ENCODE measurements at regions not wholly inside any gene's neighbourhood (a gene's known extent, or its start where the extent isn't known, plus 50 kb on each side); places are given as distances from the start of the nearest gene placed in this dataset.
"Not testable (repeated sequence)": the region's sequence is repeated elsewhere in the genome, so short reads cannot be mapped to it uniquely, and the experiment has no call there.

- DNase-seq (ENCODE audit: low read depth) (no peak), FAIRE-seq (peak; percentile 13)
- Histone ChIP-seq H3K27ac (ENCODE audit: low read depth, low read length) (no peak overlapping the region), H3K4me1 (ENCODE audit: insufficient read depth, low read length) (no peaks in the 10 kb centered on the region), H3K4me2 (ENCODE audit: low read length) (no peak overlapping the region), H2AFZ (ENCODE audit: low read depth, low read length) (no peak overlapping the region), H3K4me3 (ENCODE audit: insufficient read depth, low read depth, low read length) (no peak overlapping the region), H3K27me3 (ENCODE audit: insufficient read depth, low read length) (no peaks in the 10 kb centered on the region), H3K9me3 (ENCODE audit: insufficient read depth, low read depth, low read length) (no peaks in the 10 kb centered on the region), H3K79me2 (ENCODE audit: insufficient read depth, low read length) (no peaks in the 10 kb centered on the region), H3K36me3 (ENCODE audit: insufficient read depth, low read length) (no peaks in the 10 kb centered on the region), H3K9ac (ENCODE audit: low read length) (no peak overlapping the region), H4K20me1 (ENCODE audit: insufficient read depth, low read length) (no peaks in the 10 kb centered on the region)
- no peaks in the 10 kb centered on the region for H3K4me1 Mint-ChIP-seq (ENCODE audit: low read depth, unreplicated experiment)
- no peaks in the 10 kb centered on the region for H3K27me3 Mint-ChIP-seq (ENCODE audit: low read depth, unreplicated experiment)
- no peaks in the 10 kb centered on the region for H3K9me3 Mint-ChIP-seq (ENCODE audit: unreplicated experiment)
- TF ChIP-seq EZH2 (IDR thresholded peaks at IDR 0.05; ENCODE audit: insufficient read depth, low read length) (no peak), CTCF (IDR thresholded peaks at IDR 0.05; ENCODE audit: insufficient read depth, low read depth, low read length) (no peak)
- no peak overlapping the region for H3K27ac Mint-ChIP-seq (ENCODE audit: unreplicated experiment)
- H3K36me3 Mint-ChIP-seq (ENCODE audit: low read depth, unreplicated experiment) = no peaks in the 10 kb centered on the region
- H3K4me3 Mint-ChIP-seq (ENCODE audit: unreplicated experiment) = no peak overlapping the region
These were observed 609.2 kb downstream of the PSAT1 start for GRCh38 chr9:78905986-78906755.

- no peaks in the 10 kb centered on the region for H4K20me1 ChIP-seq (ENCODE audit: insufficient read depth, low read length)
- H3K4me1 ChIP-seq (ENCODE audit: insufficient read depth, low read length) = no peaks in the 10 kb centered on the region
- H3K36me3 Mint-ChIP-seq (ENCODE audit: low read depth, unreplicated experiment) = no peaks in the 10 kb centered on the region
- H3K36me3 ChIP-seq (ENCODE audit: insufficient read depth, low read length) = no peaks in the 10 kb centered on the region
- no peaks in the 10 kb centered on the region for H3K9me3 ChIP-seq (ENCODE audit: insufficient read depth, low read depth, low read length)
- no peaks in the 10 kb centered on the region for H3K27me3 Mint-ChIP-seq (ENCODE audit: low read depth, unreplicated experiment)
- no peak overlapping the region for H2AFZ ChIP-seq (ENCODE audit: low read depth, low read length)
- FAIRE-seq = no peak
- DNase-seq (ENCODE audit: low read depth) = peak; percentile 52
- no peaks in the 10 kb centered on the region for H3K27me3 ChIP-seq (ENCODE audit: insufficient read depth, low read length)
- H3K4me3 Mint-ChIP-seq (ENCODE audit: unreplicated experiment) = no peak overlapping the region
- H3K27ac ChIP-seq (ENCODE audit: low read depth, low read length) = no peak overlapping the region
- TF ChIP-seq EZH2 (IDR thresholded peaks at IDR 0.05; ENCODE audit: insufficient read depth, low read length) (no peak), CTCF (IDR thresholded peaks at IDR 0.05; ENCODE audit: insufficient read depth, low read depth, low read length) (no peak)
- H3K4me1 Mint-ChIP-seq (ENCODE audit: low read depth, unreplicated experiment) = no peaks in the 10 kb centered on the region
- no peak overlapping the region for H3K4me3 ChIP-seq (ENCODE audit: insufficient read depth, low read depth, low read length)
- no peak overlapping the region for H3K9ac ChIP-seq (ENCODE audit: low read length)
- no peaks in the 10 kb centered on the region for H3K9me3 Mint-ChIP-seq (ENCODE audit: unreplicated experiment)
- no peak overlapping the region for H3K27ac Mint-ChIP-seq (ENCODE audit: unreplicated experiment)
- H3K4me2 ChIP-seq (ENCODE audit: low read length) = no peak overlapping the region
- no peaks in the 10 kb centered on the region for H3K79me2 ChIP-seq (ENCODE audit: insufficient read depth, low read length)
These were observed 612.6 kb downstream of the PSAT1 start for GRCh38 chr9:78909566-78909965.

DNA sequence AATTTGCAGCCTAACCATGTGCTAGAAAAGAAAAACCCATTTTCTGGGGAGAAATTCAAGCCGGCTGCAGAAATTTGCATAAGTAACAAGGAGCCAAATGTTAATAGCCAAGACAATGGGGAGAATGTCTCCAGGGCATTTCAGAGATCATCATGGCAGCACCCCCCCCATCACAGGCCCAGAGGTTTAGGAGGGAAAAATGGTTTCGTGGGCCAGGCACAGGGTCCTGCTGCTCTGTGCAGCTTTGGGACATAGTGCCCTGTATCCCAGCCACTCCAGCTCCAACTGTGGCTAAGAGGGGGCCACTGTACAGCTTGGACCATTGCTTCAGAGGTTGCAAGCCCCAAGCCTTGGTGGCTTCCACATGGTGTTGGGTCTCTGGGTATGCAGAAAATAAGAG is 620.0 kb downstream of the PSAT1 start:
- not testable (repeated sequence) for H4K20me1 ChIP-seq (ENCODE audit: insufficient read depth, low read length); H3K27me3 Mint-ChIP-seq (ENCODE audit: low read depth, unreplicated experiment); DNase-seq (ENCODE audit: low read depth)

More for the DNA sequence above, 620.0 kb downstream of the PSAT1 start:
- H3K9ac ChIP-seq (ENCODE audit: low read length); H3K4me1 Mint-ChIP-seq (ENCODE audit: low read depth, unreplicated experiment); H2AFZ ChIP-seq (ENCODE audit: low read depth, low read length); H3K4me2 ChIP-seq (ENCODE audit: low read length); H3K9me3 ChIP-seq (ENCODE audit: insufficient read depth, low read depth, low read length); H3K27me3 ChIP-seq (ENCODE audit: insufficient read depth, low read length); H3K4me1 ChIP-seq (ENCODE audit: insufficient read depth, low read length); H3K27ac Mint-ChIP-seq (ENCODE audit: unreplicated experiment); H3K4me3 ChIP-seq (ENCODE audit: insufficient read depth, low read depth, low read length); FAIRE-seq; H3K36me3 Mint-ChIP-seq (ENCODE audit: low read depth, unreplicated experiment); H3K36me3 ChIP-seq (ENCODE audit: insufficient read depth, low read length); H3K27ac ChIP-seq (ENCODE audit: low read depth, low read length); H3K79me2 ChIP-seq (ENCODE audit: insufficient read depth, low read length); H3K4me3 Mint-ChIP-seq (ENCODE audit: unreplicated experiment): not testable (repeated sequence)
- peaks cover 10% of the 10 kb centered on the region for H3K9me3 Mint-ChIP-seq (ENCODE audit: unreplicated experiment)

Measured in astrocyte (in vitro differentiated cells and primary cell).